SK-N-SH (cell line): ENCODE measurements at regions not wholly inside any gene's neighbourhood (a gene's known extent, or its start where the extent isn't known, plus 50 kb on each side); places are given as distances from the start of the nearest gene placed in this dataset.

ENCODE experiments used
- CTCF ChIA-PET: fragments of 300-600, 350-600 bp; formaldehyde crosslinking; extraction: SDS; loops from one replicate; lab custom pipeline; 2021; lab: Yijun Ruan, JAX
- POLR2A ChIA-PET: fragments of 350-600 bp; sonication (Branson Sonifier 250); formaldehyde crosslinking; extraction: SDS; loops from one replicate; lab custom pipeline; 2020; ENCODE audit warnings: antibody characterized with exemption, inconsistent platforms; lab: Yijun Ruan, JAX
- DNase-seq: peaks from one replicate; pipeline ENCODE4 v3.0.0; 2012
- H2AFZ ChIP-seq: fragments of 200-600 bp; sonication (generic); 2 replicates; pipeline ENCODE4 v1.8.1; 2016; ENCODE audit warnings: antibody characterized with exemption, mild to moderate bottlenecking, low read depth
- H3F3A ChIP-seq: fragments of 200-600 bp; sonication (generic); replicated peaks from 2 replicates; pipeline ENCODE3; 2016; ENCODE audit warnings: antibody characterized with exemption, mild to moderate bottlenecking; ENCODE audit not compliant: insufficient read depth
- H3K27ac ChIP-seq, 2 experiments: fragments of 200-500 bp in 1 of 2; fragments of 200-600 bp in 1 of 2; sonication (Bioruptor generic) in 1 of 2; sonication (generic), shearing (Covaris generic) in 1 of 2; 2 replicates each; pipeline versions ENCODE4 v1.5.1 to v1.6.1; 2014 to 2016; ENCODE audit warnings: low read depth in 2 of 2, inconsistent platforms in 1 of 2, low read length in 1 of 2, mild to moderate bottlenecking in 1 of 2, mixed read lengths in 1 of 2
- H3K27me3 ChIP-seq: fragments of 200-600 bp; sonication (generic), shearing (Covaris generic); 2 replicates; pipeline ENCODE4 v1.6.1; 2016; ENCODE audit warnings: mixed run types; ENCODE audit not compliant: insufficient read depth
- H3K36me3 ChIP-seq, 2 experiments: fragments of 200-500 bp in 1 of 2; fragments of 200-600 bp in 1 of 2; sonication (Bioruptor generic) in 1 of 2; sonication (generic) in 1 of 2; replicated peaks in 1 of 2; 2 replicates each; pipeline versions ENCODE3 to v1.5.1; 2014 to 2016; ENCODE audit warnings: low read length in 1 of 2, mild to moderate bottlenecking in 1 of 2; ENCODE audit not compliant: insufficient read depth in 2 of 2, control insufficient read depth in 1 of 2
- H3K4me1 ChIP-seq, 2 experiments: fragments of 200-500 bp in 1 of 2; fragments of 200-600 bp in 1 of 2; sonication (Bioruptor generic) in 1 of 2; sonication (generic), shearing (Covaris generic) in 1 of 2; 2 replicates each; pipeline versions ENCODE4 v1.5.1 to v1.6.1; 2014 to 2016; ENCODE audit warnings: low read depth in 1 of 2, low read length in 1 of 2, mixed run types in 1 of 2; ENCODE audit not compliant: insufficient read depth in 2 of 2, control insufficient read depth in 1 of 2
- H3K4me2 ChIP-seq: fragments of 200-600 bp; sonication (generic), shearing (Covaris generic); 2 replicates; pipeline ENCODE4 v1.6.1; 2017; ENCODE audit warnings: mixed run types
- H3K4me3 ChIP-seq, 2 experiments: fragments of 200-500 bp in 1 of 2; fragments of 200-600 bp in 1 of 2; sonication (Bioruptor generic) in 1 of 2; sonication (generic), shearing (Covaris generic) in 1 of 2; 2 replicates each; pipeline versions ENCODE4 v1.5.1 to v1.8.1; 2014 to 2016; ENCODE audit warnings: low read depth in 2 of 2, inconsistent platforms in 1 of 2, low read length in 1 of 2, mild to moderate bottlenecking in 1 of 2, mixed read lengths in 1 of 2, moderate library complexity in 1 of 2
- H3K79me2 ChIP-seq: fragments of 200-600 bp; sonication (generic); 2 replicates; pipeline ENCODE4 v1.8.1; 2017; ENCODE audit warnings: mild to moderate bottlenecking; ENCODE audit not compliant: insufficient read depth
- H3K9ac ChIP-seq: fragments of 200-600 bp; sonication (generic); 2 replicates; pipeline ENCODE4 v1.6.1; 2017; ENCODE audit warnings: mixed run types
- H3K9me2 ChIP-seq: fragments of 200-600 bp; sonication (generic); 2 replicates; pipeline ENCODE4 v1.6.1; 2017; ENCODE audit warnings: mixed run types
- H3K9me3 ChIP-seq: fragments of 200-600 bp; sonication (generic); 2 replicates; pipeline ENCODE4 v1.6.1; 2017; ENCODE audit warnings: mixed run types, mild to moderate bottlenecking, moderate library complexity
- H4K20me1 ChIP-seq: fragments of 200-600 bp; sonication (generic); 2 replicates; pipeline ENCODE4 v1.6.1; 2017; ENCODE audit warnings: mild to moderate bottlenecking, mixed run types; ENCODE audit not compliant: insufficient read depth
- EP300 ChIP-seq, 2 experiments: IDR thresholded peaks; 2 replicates each; pipeline versions ENCODE4 v1.4.0 to v1.6.1; 2012; ENCODE audit warnings: borderline replicate concordance in 1 of 2, low read depth in 1 of 2, low read length in 1 of 2
- EZH2phosphoT487 ChIP-seq: fragments of 200-600 bp; sonication (generic); IDR thresholded peaks from 2 replicates; pipeline ENCODE4 v1.6.1; 2017; ENCODE audit warnings: low read depth, mixed run types, mild to moderate bottlenecking, antibody characterized with exemption, moderate library complexity, borderline replicate concordance
- FOSL2 ChIP-seq: IDR thresholded peaks from 2 replicates; pipeline ENCODE4 v1.4.0; 2012; ENCODE audit warnings: low read depth, mild to moderate bottlenecking, moderate library complexity, borderline replicate concordance
- FOXM1 ChIP-seq: IDR thresholded peaks from 2 replicates; pipeline ENCODE4 v1.4.0; 2012; ENCODE audit warnings: low read depth, mild to moderate bottlenecking
- JUND ChIP-seq: IDR thresholded peaks from 2 replicates; pipeline ENCODE4 v1.4.0; 2012
- MAX ChIP-seq: IDR thresholded peaks from 2 replicates; pipeline ENCODE4 v1.4.0; 2012; ENCODE audit warnings: low read depth
- NFIC ChIP-seq: IDR thresholded peaks from 2 replicates; pipeline ENCODE4 v1.4.0; 2012; ENCODE audit warnings: borderline replicate concordance
- NRF1 ChIP-seq: IDR thresholded peaks from 2 replicates; pipeline ENCODE4 v1.6.1; 2012; ENCODE audit warnings: low read depth, mild to moderate bottlenecking, low read length
- RAD21 ChIP-seq: IDR thresholded peaks from 2 replicates; pipeline ENCODE4 v1.6.1; 2012; ENCODE audit warnings: mild to moderate bottlenecking, low read length
- REST ChIP-seq: IDR thresholded peaks from 2 replicates; pipeline ENCODE4 v1.6.1; 2012; ENCODE audit warnings: mild to moderate bottlenecking, low read depth, low read length, moderate library complexity
- SIN3A ChIP-seq: IDR thresholded peaks from 2 replicates; pipeline ENCODE4 v1.6.1; 2012; ENCODE audit warnings: low read depth, mild to moderate bottlenecking, low read length, moderate library complexity, borderline replicate concordance
- TAF1 ChIP-seq: IDR thresholded peaks from 2 replicates; pipeline ENCODE4 v1.6.1; 2012; ENCODE audit warnings: low read depth, mild to moderate bottlenecking, low read length, moderate library complexity, borderline replicate concordance
- TCF12 ChIP-seq: IDR thresholded peaks from 2 replicates; pipeline ENCODE4 v1.4.0; 2012

- H4K20me1 ChIP-seq = no peaks in the 10 kb centered on the region
- no peaks in the 10 kb centered on the region for H3K79me2 ChIP-seq
- H3K4me3 ChIP-seq = no peak overlapping the region
- H3K9me3 ChIP-seq = no peaks in the 10 kb centered on the region
- H3K9ac ChIP-seq = no peak overlapping the region
- no peaks in the 10 kb centered on the region for H3K9me2 ChIP-seq
- H3F3A ChIP-seq = no peaks in the 10 kb centered on the region
- peaks cover 0 to 5% of the 10 kb centered on the region in 2 experiments; a peak in 2 of 4 replicates for H3K4me1 ChIP-seq
- no peak overlapping the region for H2AFZ ChIP-seq
- H3K4me2 ChIP-seq = no peak overlapping the region; the same call in 1 of the 2 replicates
- no peak for DNase-seq
- peak overlapping the region in 1 of 2 experiments; percentile 43; a peak in 1 of 4 replicates for H3K27ac ChIP-seq
- ChIA-PET POLR2A (no interaction called here), CTCF (no interaction called here)
- H3K36me3 ChIP-seq = no peaks in the 10 kb centered on the region
- TF ChIP-seq FOXM1 (no peak), SIN3A (no peak), JUND (no peak), RAD21 (no peak), FOSL2 (no peak), MAX (no peak), NFIC (no peak), REST (no peak), NRF1 (no peak), TCF12 (no peak), EP300 (IDR thresholded peaks at IDR 0.05; ENCODE audit: borderline replicate concordance in 1 of 2, low read depth in 1 of 2, low read length in 1 of 2) (no peak)
- TF ChIP-seq, all 33 proteins: peak for 0
- no peaks in the 10 kb centered on the region for H3K27me3 ChIP-seq
These were observed 316.3 kb upstream of the SORCS1 start for GRCh38 chr10:107480781-107481180.

GRCh38 chr10:107477266-107477665 lies 312.8 kb upstream of the SORCS1 start:
- POLR2A ChIA-PET = no interaction called here
- H3K79me2 ChIP-seq = no peaks in the 10 kb centered on the region
- H3K36me3 ChIP-seq = no peaks in the 10 kb centered on the region
- no peak overlapping the region for H3K4me2 ChIP-seq
- CTCF ChIA-PET = no interaction called here
- H3K27ac ChIP-seq = no peak overlapping the region
- H3K4me1 ChIP-seq = no peaks in the 10 kb centered on the region; a peak in 2 of 4 replicates
- H3K4me3 ChIP-seq = no peak overlapping the region
- DNase-seq = no peak
- H2AFZ ChIP-seq = no peak overlapping the region
- H3F3A ChIP-seq = no peaks in the 10 kb centered on the region
- TF ChIP-seq NRF1 (no peak), TAF1 (no peak), JUND (no peak), EZH2phosphoT487 (no peak)
- H3K27me3 ChIP-seq = no peaks in the 10 kb centered on the region
- H3K9ac ChIP-seq = no peak overlapping the region
- H3K9me3 ChIP-seq = no peaks in the 10 kb centered on the region
- H4K20me1 ChIP-seq = no peaks in the 10 kb centered on the region
- no peaks in the 10 kb centered on the region for H3K9me2 ChIP-seq
